ENCODE measurements at regions not wholly inside any gene's neighbourhood (a gene's known extent, or its start where the extent isn't known, plus 50 kb on each side); places are given as distances from the start of the nearest gene placed in this dataset.

DNA sequence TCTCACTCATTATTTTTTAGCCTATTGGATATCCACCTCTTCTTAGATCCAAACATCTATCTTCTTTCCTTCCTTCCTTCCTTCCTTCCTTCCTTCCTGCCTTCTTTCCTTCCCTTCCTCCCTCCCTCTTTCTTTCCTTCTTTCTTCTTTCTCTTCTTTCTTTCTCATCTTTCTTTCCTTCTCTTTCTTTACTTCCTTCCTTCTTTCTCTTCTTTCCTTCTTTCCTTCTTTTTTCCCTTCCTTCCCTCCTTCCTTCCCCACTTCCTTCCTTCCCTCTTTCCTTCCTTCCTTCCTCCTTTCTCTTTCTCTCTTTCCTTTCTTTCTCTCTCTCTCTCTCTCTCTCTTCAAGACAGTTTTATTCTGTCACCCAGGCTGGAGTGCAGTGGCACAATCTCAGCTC, 1239.8 kb downstream of the PCDH7 start:
- H3K27ac Mint-ChIP-seq (ENCODE audit: unreplicated experiment): no peak overlapping the region
- no peak for DNase-seq (ENCODE audit: low spot score)
- H3K9me3 Mint-ChIP-seq (ENCODE audit: unreplicated experiment): no peaks in the 10 kb centered on the region
- H3K27me3 Mint-ChIP-seq (ENCODE audit: unreplicated experiment): no peaks in the 10 kb centered on the region
- no peaks in the 10 kb centered on the region for H3K4me1 Mint-ChIP-seq (ENCODE audit: unreplicated experiment)
- TF ChIP-seq CTCF (IDR thresholded peaks at IDR 0.05; ENCODE audit: unreplicated experiment): no peak
- H3K4me3 Mint-ChIP-seq (ENCODE audit: unreplicated experiment): no peak overlapping the region
- H3K36me3 Mint-ChIP-seq (ENCODE audit: low read depth, unreplicated experiment): no peaks in the 10 kb centered on the region

- H3K36me3 Mint-ChIP-seq (ENCODE audit: low read depth, unreplicated experiment): no peaks in the 10 kb centered on the region
- H3K9me3 Mint-ChIP-seq (ENCODE audit: unreplicated experiment): no peaks in the 10 kb centered on the region
- H3K4me1 Mint-ChIP-seq (ENCODE audit: unreplicated experiment): no peaks in the 10 kb centered on the region
- no peaks in the 10 kb centered on the region for H3K27me3 Mint-ChIP-seq (ENCODE audit: unreplicated experiment)
- DNase-seq (ENCODE audit: low spot score): no peak
- no peak overlapping the region for H3K4me3 Mint-ChIP-seq (ENCODE audit: unreplicated experiment)
- H3K27ac Mint-ChIP-seq (ENCODE audit: unreplicated experiment): no peak overlapping the region
- TF ChIP-seq CTCF (IDR thresholded peaks at IDR 0.05; ENCODE audit: unreplicated experiment): no peak
These were observed 1244.5 kb downstream of the PCDH7 start for GRCh38 chr4:31964685-31965084.

DNA sequence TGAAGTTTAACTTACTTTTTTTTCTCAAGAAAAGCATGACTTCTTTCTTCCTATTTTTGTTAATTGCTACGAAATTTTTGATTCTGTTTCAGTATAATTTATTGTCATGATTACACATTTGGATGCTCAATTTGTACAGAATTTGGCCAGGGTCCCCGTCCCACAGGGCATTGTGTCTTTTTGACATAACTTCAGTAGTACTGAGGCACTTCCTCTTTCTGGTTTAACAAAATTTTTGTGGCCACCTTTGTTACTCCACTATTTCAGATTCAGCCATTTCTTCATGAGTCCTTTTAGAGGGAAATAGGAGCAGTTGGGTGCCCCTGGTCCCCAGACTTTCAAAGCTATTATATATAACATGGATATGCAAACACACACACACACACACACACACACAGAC, 1248.7 kb downstream of the PCDH7 start:
- Mint-ChIP-seq H3K9me3 (ENCODE audit: unreplicated experiment) (no peaks in the 10 kb centered on the region), H3K36me3 (ENCODE audit: low read depth, unreplicated experiment) (no peaks in the 10 kb centered on the region), H3K27me3 (ENCODE audit: unreplicated experiment) (no peaks in the 10 kb centered on the region), H3K4me1 (ENCODE audit: unreplicated experiment) (no peaks in the 10 kb centered on the region), H3K4me3 (ENCODE audit: unreplicated experiment) (no peak overlapping the region), H3K27ac (ENCODE audit: unreplicated experiment) (no peak overlapping the region)
- no peak for TF ChIP-seq CTCF (IDR thresholded peaks at IDR 0.05; ENCODE audit: unreplicated experiment)
- no peak for DNase-seq (ENCODE audit: low spot score)

- no peak for DNase-seq (ENCODE audit: low spot score)
- Mint-ChIP-seq H3K27ac (ENCODE audit: unreplicated experiment) (no peak overlapping the region), H3K36me3 (ENCODE audit: low read depth, unreplicated experiment) (no peaks in the 10 kb centered on the region), H3K4me3 (ENCODE audit: unreplicated experiment) (no peak overlapping the region), H3K4me1 (ENCODE audit: unreplicated experiment) (peaks cover 2% of the 10 kb centered on the region), H3K27me3 (ENCODE audit: unreplicated experiment) (no peaks in the 10 kb centered on the region), H3K9me3 (ENCODE audit: unreplicated experiment) (no peaks in the 10 kb centered on the region)
- TF ChIP-seq CTCF (IDR thresholded peaks at IDR 0.05; ENCODE audit: unreplicated experiment): no peak
These were observed 1254.4 kb downstream of the PCDH7 start for GRCh38 chr4:31974490-31975002.

- Mint-ChIP-seq H3K4me3 (ENCODE audit: unreplicated experiment) (no peak overlapping the region), H3K9me3 (ENCODE audit: unreplicated experiment) (no peaks in the 10 kb centered on the region), H3K27ac (ENCODE audit: unreplicated experiment) (peak overlapping the region; percentile 93), H3K27me3 (ENCODE audit: unreplicated experiment) (peaks cover 1% of the 10 kb centered on the region), H3K4me1 (ENCODE audit: unreplicated experiment) (peaks cover 23% of the 10 kb centered on the region), H3K36me3 (ENCODE audit: low read depth, unreplicated experiment) (no peaks in the 10 kb centered on the region)
- TF ChIP-seq CTCF (IDR thresholded peaks at IDR 0.05; ENCODE audit: unreplicated experiment): no peak
- DNase-seq (ENCODE audit: low spot score): no peak
These were observed 1259.8 kb downstream of the PCDH7 start for GRCh38 chr4:31979988-31980387.

All from endothelial cell (in vitro differentiated cells).